AG09309 (cell line): ENCODE measurements at regions not wholly inside any gene's neighbourhood (a gene's known extent, or its start where the extent isn't known, plus 50 kb on each side); places are given as distances from the start of the nearest gene placed in this dataset.
A peak's percentile ranks its signal among the peaks of the same experiment; 100 is the strongest.

ENCODE experiments used
- DNase-seq: peaks from one replicate; pipeline ENCODE4 v3.0.0-alpha.2; 2010; ENCODE audit warnings: low read depth
- H3K4me3 ChIP-seq: 2 replicates; pipeline ENCODE4 v1.5.1; 2011; ENCODE audit warnings: mild to moderate bottlenecking, low read depth, low read length, moderate library complexity; ENCODE audit not compliant: control insufficient read depth
- TF ChIP-seq, protein P1 (sequence below): IDR thresholded peaks from 2 replicates; pipeline ENCODE4 v1.5.1; 2011; ENCODE audit warnings: mild to moderate bottlenecking, low read depth, low read length, inconsistent platforms; ENCODE audit not compliant: insufficient read depth, control insufficient read depth; ENCODE audit errors: missing control alignments

DNA sequence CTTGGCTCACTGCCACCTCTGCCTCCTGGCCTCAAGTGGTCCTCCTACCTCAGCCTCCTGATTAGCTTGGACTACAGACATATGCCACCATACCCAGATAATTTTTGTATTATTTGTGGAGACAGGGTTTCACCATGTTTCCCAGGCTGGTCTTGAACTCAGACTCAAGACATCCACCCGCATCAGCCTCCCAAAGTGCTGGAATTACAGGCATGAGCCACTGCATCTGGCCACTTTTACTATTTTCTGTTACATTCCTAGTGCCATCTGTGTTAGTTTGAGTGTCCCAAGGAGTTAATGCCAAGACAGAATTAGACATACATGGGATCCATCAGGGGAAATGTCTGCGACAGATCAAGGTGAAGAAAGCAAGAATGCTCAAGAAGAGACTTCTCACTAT is 288.2 kb upstream of the CTSO start:
- DNase-seq = no peak
- H3K4me3 ChIP-seq = no peak overlapping the region
- TF ChIP-seq, protein P1, sequence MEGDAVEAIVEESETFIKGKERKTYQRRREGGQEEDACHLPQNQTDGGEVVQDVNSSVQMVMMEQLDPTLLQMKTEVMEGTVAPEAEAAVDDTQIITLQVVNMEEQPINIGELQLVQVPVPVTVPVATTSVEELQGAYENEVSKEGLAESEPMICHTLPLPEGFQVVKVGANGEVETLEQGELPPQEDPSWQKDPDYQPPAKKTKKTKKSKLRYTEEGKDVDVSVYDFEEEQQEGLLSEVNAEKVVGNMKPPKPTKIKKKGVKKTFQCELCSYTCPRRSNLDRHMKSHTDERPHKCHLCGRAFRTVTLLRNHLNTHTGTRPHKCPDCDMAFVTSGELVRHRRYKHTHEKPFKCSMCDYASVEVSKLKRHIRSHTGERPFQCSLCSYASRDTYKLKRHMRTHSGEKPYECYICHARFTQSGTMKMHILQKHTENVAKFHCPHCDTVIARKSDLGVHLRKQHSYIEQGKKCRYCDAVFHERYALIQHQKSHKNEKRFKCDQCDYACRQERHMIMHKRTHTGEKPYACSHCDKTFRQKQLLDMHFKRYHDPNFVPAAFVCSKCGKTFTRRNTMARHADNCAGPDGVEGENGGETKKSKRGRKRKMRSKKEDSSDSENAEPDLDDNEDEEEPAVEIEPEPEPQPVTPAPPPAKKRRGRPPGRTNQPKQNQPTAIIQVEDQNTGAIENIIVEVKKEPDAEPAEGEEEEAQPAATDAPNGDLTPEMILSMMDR = no peak

- TF ChIP-seq, protein P1 = no peak
- H3K4me3 ChIP-seq = no peak overlapping the region
- no peak for DNase-seq
Measured at GRCh38 chr4:156238171-156238570, 284.5 kb upstream of the CTSO start.

DNA sequence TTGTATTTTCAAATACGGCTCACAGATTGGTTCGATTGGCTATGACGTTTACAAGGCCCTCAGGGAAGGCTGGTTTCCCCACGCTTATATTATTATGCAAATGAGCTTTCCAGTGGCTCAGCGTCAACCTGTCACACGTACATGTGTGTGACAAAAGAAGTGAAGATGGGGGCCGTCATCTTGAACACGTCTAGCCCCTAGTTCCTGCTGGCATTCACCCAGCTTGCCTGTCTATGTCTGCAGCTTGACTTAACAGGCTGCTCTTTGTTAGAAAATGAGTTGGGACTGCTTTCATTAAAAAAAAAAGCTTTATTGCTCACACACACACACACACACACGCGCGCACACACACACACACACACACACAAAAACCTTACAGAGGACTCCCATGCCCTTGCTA is 283.6 kb upstream of the CTSO start:
- no peak overlapping the region for H3K4me3 ChIP-seq
- no peak for DNase-seq
- TF ChIP-seq, protein P1 = no peak

GRCh38 chr4:156230176-156230575 is 276.5 kb upstream of the CTSO start:
- DNase-seq = peak; percentile 28
- no peak overlapping the region for H3K4me3 ChIP-seq
- TF ChIP-seq, protein P1 = no peak

GRCh38 chr4:156228676-156229075 is 275.0 kb upstream of the CTSO start:
- TF ChIP-seq, protein P1 = no peak
- DNase-seq = peak; percentile 44
- no peak overlapping the region for H3K4me3 ChIP-seq

DNA sequence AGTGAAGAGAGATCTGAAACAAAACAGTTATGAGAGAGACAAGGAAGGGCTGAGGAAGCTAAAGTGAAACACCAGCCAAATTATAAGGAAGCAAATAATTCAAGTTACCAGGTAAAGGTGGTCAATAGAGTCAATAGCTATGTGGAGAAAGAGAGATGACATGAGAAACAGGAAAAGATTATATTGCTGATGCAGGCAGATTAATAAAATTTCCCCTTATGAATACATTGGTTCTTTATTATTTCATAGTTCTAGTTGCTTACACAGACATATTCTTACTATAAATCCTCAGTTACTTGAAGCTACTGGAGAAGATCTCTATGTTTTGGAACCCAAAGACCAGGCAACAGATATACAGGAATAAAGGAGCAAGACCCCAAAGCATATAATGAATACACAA is 273.7 kb upstream of the CTSO start:
- no peak overlapping the region for H3K4me3 ChIP-seq
- no peak for DNase-seq
- TF ChIP-seq, protein P1 = no peak

- TF ChIP-seq, protein P1 = no peak
- no peak for DNase-seq
- no peak overlapping the region for H3K4me3 ChIP-seq
Measured at GRCh38 chr4:156223985-156224384, 270.3 kb upstream of the CTSO start.
